ENCODE measurements at regions not wholly inside any gene's neighbourhood (a gene's known extent, or its start where the extent isn't known, plus 50 kb on each side); places are given as distances from the start of the nearest gene placed in this dataset.

GRCh38 chr13:76049376-76049746, 413.2 kb downstream of the LMO7 start:
- H3K4ac ChIP-seq (ENCODE audit: low read depth, low read length) = no peak overlapping the region
- H3K56ac ChIP-seq (ENCODE audit: insufficient read length, low read depth, low read length) = no peak overlapping the region
- no peaks in the 10 kb centered on the region for H3K9me3 ChIP-seq (ENCODE audit: control insufficient read depth, low read depth, low read length)
- Mint-ChIP-seq H3K36me3 (ENCODE audit: insufficient read depth in 1 of 3, low read depth in 3 of 3) (no peaks in the 10 kb centered on the region), H3K27ac (no peak overlapping the region), H3K27me3 (ENCODE audit: low read depth) (no peaks in the 10 kb centered on the region), H3K9me3 (no peaks in the 10 kb centered on the region), H3K4me3 (no peak overlapping the region), H3K4me1 (no peaks in the 10 kb centered on the region)
- H2BK5ac ChIP-seq (ENCODE audit: insufficient read length, low read length) = no peak overlapping the region
- H4K20me1 ChIP-seq (ENCODE audit: control insufficient read depth, insufficient read depth, insufficient read length) = no peaks in the 10 kb centered on the region
- no peak overlapping the region for H4K8ac ChIP-seq (replicated peaks; ENCODE audit: insufficient read length, low read depth, low read length)
- no peak overlapping the region for H2BK15ac ChIP-seq (ENCODE audit: low read depth, low read length)
- H3K79me2 ChIP-seq (ENCODE audit: insufficient read depth, low read length) = no peaks in the 10 kb centered on the region
- no peak overlapping the region for H3K18ac ChIP-seq (ENCODE audit: insufficient read length, low read depth, low read length)
- no peak overlapping the region for H3T11ph ChIP-seq (ENCODE audit: low read length)
- H2BK20ac ChIP-seq (ENCODE audit: low read depth, low read length, poor library complexity, severe bottlenecking) = no peak overlapping the region
- H3K23me2 ChIP-seq (ENCODE audit: insufficient read length, low read depth, low read length, poor library complexity, severe bottlenecking) = no peaks in the 10 kb centered on the region
- no peak overlapping the region for H2BK12ac ChIP-seq (ENCODE audit: insufficient read length, low read depth, low read length)
- no peak for DNase-seq
- H2AK5ac ChIP-seq (ENCODE audit: insufficient read length, low read length) = no peak overlapping the region
- H3K4me2 ChIP-seq (ENCODE audit: insufficient read depth, insufficient read length, low read length) = no peak overlapping the region
- no peak overlapping the region for H3K27ac ChIP-seq (ENCODE audit: insufficient read length, low read depth, low read length)
- no CpG with 5 or more reads among the region's 1 CpG for WGBS (ENCODE audit: extremely low coverage, insufficient read length, low lambda C conversion rate)
- no peak overlapping the region for H2AFZ ChIP-seq (ENCODE audit: low read length)
- H3K9ac ChIP-seq (ENCODE audit: extremely low read depth, insufficient read length, low read length) = no peak overlapping the region
- TF ChIP-seq, protein P1, sequence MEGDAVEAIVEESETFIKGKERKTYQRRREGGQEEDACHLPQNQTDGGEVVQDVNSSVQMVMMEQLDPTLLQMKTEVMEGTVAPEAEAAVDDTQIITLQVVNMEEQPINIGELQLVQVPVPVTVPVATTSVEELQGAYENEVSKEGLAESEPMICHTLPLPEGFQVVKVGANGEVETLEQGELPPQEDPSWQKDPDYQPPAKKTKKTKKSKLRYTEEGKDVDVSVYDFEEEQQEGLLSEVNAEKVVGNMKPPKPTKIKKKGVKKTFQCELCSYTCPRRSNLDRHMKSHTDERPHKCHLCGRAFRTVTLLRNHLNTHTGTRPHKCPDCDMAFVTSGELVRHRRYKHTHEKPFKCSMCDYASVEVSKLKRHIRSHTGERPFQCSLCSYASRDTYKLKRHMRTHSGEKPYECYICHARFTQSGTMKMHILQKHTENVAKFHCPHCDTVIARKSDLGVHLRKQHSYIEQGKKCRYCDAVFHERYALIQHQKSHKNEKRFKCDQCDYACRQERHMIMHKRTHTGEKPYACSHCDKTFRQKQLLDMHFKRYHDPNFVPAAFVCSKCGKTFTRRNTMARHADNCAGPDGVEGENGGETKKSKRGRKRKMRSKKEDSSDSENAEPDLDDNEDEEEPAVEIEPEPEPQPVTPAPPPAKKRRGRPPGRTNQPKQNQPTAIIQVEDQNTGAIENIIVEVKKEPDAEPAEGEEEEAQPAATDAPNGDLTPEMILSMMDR (conservative IDR thresholded peaks at IDR 0.05) = no peak
- no peak overlapping the region for H3K23ac ChIP-seq (ENCODE audit: insufficient read length, low read depth, low read length)
- no peak overlapping the region for H4K91ac ChIP-seq (ENCODE audit: insufficient read length, low read depth, low read length)
- no peak overlapping the region for H4K5ac ChIP-seq (ENCODE audit: insufficient read length, low read depth, low read length)
- H3K79me1 ChIP-seq (ENCODE audit: insufficient read depth, low read depth, low read length, poor library complexity, severe bottlenecking) = no peaks in the 10 kb centered on the region
- no peaks in the 10 kb centered on the region for H3K27me3 ChIP-seq (ENCODE audit: insufficient read depth, low read length)
- H3K14ac ChIP-seq (ENCODE audit: insufficient read depth, low read length) = no peak overlapping the region
- H3K4me1 ChIP-seq (ENCODE audit: insufficient read depth, low read length) = no peaks in the 10 kb centered on the region
- H2BK120ac ChIP-seq (ENCODE audit: low read depth, low read length, poor library complexity, severe bottlenecking) = no peak overlapping the region
